HG03354 (cell line): ENCODE measurements at regions not wholly inside any gene's neighbourhood (a gene's known extent, or its start where the extent isn't known, plus 50 kb on each side); places are given as distances from the start of the nearest gene placed in this dataset.

Experiments
- ATAC-seq: cut with Tn5 transposase; IDR thresholded peaks from one replicate; pipeline ENCODE4 v1.9.1; 2021; ENCODE audit warnings: mild to moderate bottlenecking; ENCODE audit not compliant: unreplicated experiment, poor library complexity, severe bottlenecking

DNA sequence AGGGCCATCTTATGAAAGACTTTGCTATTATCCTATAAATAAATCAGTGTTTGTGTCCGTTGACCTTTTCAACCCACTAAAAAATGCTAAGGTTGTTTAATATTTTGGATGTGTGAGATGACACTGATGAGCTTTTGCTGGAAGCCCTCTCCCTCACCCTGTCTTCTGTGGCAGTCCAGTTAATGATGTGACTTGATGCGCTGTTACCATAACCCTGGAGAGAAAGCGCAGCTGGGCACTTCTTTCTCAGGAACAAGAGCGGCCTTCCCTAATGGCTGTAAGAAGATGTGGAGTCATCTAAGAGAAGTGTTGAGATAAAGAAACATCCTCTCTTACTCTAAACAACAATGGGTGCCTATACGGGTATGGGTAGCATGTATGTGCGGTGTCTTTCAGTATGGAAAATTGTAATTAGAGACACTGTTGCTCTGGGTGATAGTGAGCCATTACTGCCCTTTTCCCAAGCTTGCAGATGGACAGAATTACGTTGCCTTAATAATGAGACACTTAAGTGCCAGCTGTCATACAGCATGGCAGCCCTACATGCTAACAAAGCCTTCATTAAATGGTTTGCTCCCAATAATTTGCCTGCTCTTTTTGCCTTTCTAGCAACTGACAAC, 165.6 kb upstream of the NABP1 start:
- ATAC-seq: no peak

DNA sequence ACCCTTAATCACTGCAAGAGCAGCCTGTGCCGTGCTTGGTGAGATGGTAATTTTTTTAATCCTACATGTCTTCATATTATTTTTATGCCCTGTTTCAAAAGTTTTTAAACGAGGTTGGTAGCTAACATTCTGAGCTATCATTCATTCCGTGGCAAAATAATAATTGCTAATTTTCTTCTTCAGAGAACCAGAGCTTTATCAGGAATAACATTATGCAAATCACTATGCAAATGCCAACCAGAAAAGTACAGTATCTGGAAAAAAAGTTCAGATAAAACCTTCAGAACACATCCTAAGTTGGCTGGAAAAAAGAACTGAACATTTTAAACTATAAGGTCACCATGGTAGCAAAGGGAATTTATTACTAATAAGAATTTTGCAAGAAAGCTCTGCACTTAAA, 165.1 kb upstream of the NABP1 start:
- no peak for ATAC-seq

DNA sequence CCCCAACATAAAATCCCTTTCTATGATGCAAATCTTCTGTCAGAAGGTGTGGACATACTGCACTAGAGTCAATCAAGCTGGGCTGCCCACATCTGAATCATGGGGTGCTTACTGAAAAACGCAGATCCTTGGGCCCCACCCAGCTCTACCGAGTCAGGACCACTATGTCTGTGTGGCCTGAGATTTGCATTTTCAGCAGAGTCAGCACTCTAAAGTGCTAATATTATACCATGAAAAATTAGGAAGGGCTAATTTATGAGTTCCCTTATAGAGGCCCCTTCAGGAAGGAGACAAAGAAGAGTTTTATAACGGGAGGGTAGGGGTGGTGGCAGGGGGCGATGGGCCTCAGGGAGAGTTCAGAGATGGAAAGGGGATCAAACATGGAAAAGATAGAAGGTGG, 163.3 kb upstream of the NABP1 start:
- ATAC-seq: no peak

DNA sequence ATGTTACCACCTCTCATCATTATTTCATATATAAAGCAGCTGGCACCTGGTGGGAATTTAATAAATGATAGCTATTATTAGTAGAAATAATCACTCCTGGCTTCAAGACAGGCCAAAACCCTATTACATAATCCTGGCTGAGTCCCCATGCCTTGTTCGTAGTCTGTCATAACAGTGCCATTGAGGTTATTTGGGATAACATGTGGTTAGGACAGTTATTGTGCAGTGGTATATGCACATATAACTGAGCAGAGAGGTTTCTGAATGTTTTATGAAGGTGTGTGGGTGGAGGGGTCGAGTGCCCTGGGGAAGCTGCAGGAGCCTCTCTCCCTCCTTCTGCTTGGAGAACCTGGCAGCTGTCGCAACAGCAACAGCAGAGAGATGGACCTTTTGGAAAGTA, 162.4 kb upstream of the NABP1 start:
- no peak for ATAC-seq

DNA sequence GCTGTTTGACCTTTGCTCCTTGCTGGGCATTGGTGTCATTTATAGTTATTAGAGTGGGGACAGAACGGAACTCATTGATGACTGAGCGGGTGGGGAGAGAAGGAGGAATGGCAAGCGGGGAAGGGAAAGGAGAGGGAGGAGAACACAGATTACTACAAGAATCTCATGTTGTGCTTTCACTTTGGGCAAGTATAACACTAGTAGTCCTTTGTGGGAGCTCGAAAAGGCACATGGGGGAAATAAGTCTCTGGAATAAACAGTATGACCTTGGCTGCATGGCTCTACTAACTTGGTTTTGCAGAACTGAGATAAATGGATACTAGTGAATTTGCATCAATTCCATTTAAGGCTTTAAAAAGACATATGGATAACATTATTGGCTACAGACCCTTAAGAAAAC, 161.7 kb upstream of the NABP1 start:
- no peak for ATAC-seq

DNA sequence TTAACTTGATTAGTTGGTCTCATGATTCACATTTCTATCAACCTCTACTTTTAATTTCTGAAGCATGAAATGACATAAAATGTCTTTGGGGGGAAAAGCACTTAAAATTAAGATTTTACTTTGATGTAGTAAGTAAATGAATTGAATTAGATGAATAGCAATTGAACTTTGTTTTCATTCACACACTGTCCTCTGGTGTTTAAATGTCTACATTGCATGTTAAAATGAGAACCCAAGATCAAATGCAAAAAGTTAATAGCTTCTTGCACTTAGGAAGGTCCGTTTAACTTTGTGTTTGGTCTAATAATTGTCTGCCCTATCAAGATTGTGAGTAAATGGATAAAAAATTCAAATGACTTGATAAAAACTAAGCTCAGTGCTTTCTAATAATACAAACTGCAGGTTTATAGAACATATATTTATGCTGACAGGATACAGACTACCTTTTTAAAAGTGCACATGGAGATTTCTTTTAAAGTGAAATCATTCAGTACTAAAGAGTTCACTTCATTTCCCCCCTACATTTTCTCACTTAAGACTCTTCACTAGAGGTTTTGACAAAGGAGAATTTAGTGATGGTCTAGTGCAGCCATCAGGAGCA, 156.2 kb upstream of the NABP1 start:
- no peak for ATAC-seq

DNA sequence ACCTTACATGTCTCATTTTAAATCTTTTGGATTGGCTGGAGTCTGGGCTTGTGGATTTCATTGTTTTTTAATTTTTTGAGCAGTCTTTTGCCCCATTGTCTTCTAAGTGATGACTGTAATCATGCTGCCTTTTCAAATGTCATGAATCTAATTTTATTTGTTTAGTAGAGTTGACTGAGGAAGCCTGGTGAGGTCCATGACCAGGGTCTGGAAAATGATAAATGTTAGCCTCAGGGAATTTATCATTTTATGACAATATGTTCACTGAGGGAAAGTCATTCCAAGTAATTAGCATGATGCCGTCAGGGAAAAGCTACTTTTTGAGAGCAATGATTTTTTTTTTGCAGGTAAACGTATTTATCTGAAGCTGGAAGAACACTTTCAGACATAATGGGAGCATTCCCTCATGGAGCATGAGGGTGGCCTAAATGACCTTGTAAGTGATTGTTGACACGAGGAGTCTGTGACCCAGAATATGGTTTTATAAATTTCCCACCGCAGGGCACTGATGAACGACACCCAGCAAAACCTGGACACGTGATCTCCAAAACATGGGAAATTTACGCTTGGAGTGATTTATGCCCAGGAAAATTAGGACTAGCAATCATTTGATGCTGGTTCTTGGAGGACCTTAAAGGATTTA, 155.3 kb upstream of the NABP1 start:
- ATAC-seq: no peak

DNA sequence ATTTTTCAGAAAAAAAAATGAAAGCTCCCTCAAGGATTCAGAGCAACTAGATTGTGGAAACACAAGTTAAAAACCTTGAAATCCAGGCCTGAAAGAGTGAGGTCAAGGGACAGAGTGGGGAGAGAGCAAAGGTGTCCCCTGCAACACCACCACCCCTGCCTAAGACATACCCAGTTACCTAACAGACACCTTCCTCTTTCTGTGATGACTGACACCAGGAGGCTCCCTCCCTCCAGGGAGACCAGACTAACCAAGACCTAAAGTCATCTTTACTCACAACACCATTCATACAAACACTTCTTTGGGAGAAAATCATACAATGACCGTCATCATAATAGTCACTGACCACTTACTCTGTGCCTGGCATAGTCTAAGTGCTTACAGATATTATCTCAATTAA, 151.8 kb upstream of the NABP1 start:
- ATAC-seq: no peak

DNA sequence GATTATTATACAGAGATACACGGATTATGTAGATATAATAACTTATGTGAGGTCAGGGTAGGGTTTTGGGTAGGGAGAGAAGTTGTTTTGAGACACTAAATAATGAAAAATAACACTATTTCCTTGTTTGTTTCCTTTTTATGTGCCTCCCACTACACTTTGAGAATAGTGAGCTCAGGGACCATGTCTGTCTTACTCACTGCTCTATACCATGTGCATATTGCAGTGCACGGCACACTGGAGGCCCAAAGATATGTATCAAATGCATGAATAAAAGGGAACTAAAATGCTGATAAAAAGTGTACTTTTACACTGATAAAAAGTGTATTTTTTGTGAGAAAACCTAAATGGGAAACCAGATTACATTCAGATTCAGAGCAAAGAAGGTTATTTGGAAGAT, 151.4 kb upstream of the NABP1 start:
- ATAC-seq: no peak

DNA sequence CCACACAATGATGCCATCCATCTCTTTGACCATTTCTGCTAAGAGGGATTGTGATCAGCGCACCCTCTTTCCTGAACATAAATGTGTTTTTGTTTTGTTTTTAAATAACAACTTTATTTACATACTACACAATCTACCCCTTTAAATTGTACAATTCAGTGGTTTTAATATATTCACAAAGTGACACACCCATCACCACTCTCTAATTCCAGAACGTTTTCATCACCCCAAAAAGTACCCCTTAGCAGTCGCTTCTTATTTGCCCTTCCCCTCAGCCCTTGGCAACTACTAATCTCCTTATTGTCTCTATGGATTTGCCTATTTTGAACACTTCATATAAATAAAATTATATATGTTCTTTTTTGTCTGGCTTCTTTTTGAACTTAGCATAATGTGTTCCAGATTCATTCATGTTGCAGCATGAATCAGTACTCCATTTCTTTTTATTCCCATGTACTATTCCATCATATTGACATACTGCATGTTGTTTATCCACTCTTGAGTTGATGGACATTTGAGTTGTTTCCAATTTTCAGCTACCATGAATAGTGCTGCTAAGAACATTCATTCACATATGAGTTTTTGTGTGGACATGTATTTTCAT, 150.9 kb upstream of the NABP1 start:
- no peak for ATAC-seq

DNA sequence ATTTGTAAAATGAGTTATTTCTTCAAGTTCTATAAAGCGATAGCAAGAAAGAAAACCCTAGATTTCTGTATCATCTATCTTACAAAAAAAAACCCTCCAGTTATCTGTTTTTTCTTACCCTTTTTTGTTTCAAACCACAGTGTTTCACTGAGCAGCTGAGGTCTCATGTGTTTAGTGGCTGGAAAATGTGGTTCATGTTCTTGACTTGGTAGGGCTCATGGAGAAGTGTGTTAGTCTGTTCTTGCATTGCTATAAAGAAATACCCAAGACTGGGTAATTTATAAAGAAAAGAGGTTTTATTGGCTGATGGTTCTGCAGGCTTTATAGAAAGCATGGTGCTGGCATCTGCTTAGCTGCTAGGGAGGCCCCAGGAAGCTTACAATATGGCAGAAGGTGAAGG, 147.3 kb upstream of the NABP1 start:
- ATAC-seq: no peak

DNA sequence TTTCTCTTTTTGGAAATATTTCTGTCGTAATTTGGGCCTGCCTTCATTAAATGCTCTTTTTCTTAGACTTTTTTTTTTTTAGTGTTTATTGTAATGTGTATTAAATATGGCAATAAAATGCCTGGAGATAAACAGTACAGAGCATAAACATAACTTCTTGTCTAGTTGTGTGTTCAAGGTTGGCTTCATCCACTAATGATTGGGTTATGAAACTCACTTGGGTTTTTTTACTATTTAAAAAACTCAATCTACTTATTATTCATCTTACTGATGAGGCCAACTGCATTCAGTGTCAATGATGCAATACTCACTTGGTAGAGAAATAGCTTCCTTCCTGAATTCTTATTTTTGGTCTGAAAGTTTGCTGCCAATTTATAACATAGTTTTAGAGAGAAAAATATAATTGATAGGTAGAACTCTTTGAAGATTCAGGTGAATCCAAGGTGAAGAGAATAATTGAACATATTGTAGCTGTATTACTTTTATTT, 144.2 kb upstream of the NABP1 start:
- ATAC-seq: no peak

DNA sequence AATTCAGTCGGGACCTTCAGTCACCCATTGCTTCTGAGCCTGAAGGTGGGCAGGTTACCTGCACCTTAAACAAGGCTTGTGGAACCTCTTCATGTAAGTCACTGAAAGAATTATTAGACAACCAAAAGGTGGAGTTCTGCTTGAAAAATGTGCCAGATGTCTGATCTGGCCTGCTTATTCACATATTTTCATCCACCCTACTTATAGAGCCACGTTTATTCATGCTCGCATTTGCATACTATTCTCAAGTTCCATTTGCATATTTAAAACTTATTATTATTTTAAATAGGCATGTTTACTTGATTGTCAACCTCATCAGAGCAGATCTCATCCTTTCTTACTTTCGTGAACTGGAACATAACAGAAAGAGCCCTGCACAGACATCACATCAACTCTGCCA, 140.0 kb upstream of the NABP1 start:
- ATAC-seq: no peak

DNA sequence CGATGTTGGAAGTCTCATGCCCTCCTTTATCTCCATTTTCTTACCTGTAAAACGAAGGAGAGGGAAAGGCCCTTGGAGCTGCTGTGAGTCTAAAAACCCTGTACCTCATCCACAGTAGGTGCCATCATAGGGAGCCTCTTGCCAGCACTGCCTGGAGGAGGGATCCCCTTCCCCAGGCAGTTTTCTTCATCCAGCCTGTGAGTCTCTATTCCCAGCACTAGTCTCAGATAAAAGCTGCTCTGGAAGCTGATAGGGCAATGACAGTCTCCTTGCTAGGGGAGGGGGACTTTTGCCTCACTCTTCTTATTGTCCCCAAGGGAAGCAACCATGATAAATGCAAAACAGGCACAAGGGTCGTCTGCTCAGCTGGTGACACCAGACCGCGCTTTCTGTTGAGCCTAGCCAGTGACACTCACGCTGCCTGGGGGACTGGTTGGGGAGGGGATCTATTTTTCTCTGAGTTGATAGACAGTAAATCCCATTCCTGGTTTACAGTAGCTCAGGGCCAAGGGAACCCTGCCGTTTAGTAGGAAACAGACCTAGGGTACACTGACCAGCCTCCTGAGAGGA, 139.5 kb upstream of the NABP1 start:
- no peak for ATAC-seq

DNA sequence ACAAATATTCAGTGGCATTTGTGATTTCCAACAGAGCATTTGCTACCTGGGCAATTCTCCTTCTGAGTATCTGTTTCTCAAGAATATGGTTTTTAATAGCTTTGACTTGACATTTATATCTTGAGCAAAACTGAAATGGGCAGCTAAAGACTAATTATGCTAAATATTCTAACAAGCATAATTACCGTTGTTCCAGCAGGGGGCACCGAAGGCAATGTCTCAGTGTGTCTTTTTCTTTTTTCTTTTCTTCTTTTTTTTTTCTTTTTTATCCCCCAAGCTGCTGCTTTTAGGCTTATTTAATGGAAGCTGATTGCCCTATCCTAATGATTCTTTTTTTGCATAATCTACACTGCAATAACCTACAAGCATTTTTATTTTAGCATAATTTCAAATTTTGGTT, 138.9 kb upstream of the NABP1 start:
- peak; percentile 47 for ATAC-seq

DNA sequence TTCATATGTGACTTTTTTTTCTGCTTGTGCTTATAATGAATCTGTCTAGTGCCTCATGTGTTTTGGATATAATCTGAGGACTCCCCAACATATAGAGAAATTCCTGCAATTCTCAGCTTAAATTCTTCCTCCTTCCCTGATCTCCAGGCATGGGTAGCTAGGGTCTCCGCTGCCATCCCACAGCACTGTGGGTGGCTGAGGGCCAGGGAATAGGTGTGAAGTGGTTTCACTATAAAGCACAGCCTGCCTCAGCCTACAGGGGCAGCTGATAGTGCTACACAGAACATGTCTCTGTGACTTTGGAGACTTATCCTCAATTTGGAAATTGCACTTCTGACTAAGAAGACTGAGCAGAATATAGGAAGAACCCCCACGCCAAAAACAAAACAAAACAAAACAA, 137.3 kb upstream of the NABP1 start:
- ATAC-seq: no peak

DNA sequence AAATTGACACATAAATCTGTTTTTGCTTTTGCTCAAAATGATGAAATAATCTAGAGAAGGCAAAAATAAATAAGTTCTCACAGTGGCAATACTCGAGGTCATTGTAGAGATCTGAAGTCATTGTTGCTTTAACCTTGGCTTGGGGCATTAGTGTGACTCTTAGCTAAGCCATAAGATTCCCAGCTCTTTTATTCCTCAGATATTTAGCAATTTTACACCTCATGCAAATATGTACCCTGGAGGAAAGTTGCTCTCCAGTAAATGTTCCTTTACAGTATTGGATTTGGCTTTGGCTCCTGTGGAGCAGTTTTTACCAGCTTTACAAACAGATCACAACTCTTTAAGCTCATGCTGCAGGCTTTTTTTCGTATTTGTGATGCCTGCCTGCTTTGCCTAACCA, 134.2 kb upstream of the NABP1 start:
- no peak for ATAC-seq

DNA sequence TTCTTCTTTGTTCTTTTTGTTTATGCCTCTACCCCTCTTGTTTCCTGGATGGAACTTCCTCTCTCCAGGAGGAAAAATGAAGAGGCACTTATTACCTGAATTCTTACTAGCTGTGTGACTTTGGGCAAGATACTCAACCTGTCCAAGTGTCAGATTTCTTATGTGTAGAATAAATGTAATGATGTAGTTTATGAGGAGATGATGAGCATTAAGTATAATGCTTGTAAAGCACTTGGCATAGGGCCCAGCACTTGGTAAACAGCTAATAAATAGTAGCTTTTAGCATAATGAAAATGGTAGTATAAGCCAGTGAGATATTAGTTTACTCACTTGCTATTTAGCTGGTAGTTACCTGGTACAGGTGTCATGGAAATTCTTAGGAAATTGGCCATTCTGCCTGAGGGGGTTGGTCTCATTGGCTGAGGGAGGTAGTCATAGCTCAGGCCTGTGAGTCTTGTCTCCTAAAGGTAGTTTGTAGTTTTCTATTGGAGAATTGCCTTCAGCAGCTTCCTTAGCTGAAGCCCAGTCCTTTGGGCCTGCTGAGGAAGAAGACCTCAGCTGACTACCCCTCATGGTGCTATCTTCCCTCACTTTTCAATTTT, 133.4 kb upstream of the NABP1 start:
- ATAC-seq: no peak

DNA sequence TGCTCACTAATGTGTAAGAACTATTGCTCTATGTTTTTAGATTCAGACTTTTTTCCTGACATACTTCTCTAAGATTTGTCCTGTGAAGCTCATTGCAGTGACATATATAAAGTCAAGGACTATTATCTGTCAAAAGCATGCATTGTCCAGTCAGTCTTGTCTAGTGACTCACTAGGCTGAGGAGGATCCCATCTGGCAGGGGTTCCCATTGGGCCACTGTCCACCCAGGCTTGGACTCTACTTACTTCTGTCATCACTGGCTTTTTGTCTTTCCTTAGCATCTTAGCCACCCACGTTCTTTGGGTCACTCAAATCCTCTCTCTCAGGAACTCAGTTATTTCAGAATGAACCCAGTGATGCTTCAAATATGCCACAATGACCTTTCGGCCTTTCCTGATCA, 132.6 kb upstream of the NABP1 start:
- ATAC-seq: no peak

DNA sequence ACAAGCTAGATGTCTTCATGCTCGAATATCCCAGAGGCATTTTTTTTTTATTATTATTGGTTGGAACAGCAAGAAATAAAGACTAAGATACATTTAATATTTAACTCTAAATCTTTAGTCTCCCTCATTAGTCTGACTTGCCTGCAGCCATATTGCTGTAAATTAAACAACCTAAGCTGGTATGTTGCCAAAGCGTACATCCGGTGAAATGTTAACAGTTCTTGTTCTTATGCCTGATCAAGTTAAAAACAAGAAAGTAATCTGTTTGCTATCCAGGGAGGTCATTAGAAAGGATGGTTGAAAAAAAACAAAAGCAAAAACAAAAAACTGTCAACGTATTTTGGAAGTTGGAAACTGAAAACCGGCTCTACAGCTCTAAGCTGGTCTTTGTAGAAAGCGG, 125.9 kb upstream of the NABP1 start:
- ATAC-seq: no peak
